A673 (cell line): ENCODE measurements at regions not wholly inside any gene's neighbourhood (a gene's known extent, or its start where the extent isn't known, plus 50 kb on each side); places are given as distances from the start of the nearest gene placed in this dataset.

Experiments used
- EZH2 ChIP-seq: fragments of 200-600 bp; sonication (generic); IDR thresholded peaks from 2 replicates; pipeline ENCODE4 v1.6.1; 2017; ENCODE audit warnings: borderline replicate concordance, low read depth, mild to moderate bottlenecking, mixed read lengths, antibody characterized with exemption, low read length; ENCODE audit not compliant: poor library complexity, severe bottlenecking
- TF ChIP-seq, protein P1 (sequence below): fragments of 300-800, 200-600 bp; sonication (generic); conservative IDR thresholded peaks from 2 replicates; pipeline ENCODE4 v1.5.1; 2017; ENCODE audit warnings: low read depth, mild to moderate bottlenecking, antibody characterized with exemption, low read length, moderate library complexity, mixed read lengths

DNA sequence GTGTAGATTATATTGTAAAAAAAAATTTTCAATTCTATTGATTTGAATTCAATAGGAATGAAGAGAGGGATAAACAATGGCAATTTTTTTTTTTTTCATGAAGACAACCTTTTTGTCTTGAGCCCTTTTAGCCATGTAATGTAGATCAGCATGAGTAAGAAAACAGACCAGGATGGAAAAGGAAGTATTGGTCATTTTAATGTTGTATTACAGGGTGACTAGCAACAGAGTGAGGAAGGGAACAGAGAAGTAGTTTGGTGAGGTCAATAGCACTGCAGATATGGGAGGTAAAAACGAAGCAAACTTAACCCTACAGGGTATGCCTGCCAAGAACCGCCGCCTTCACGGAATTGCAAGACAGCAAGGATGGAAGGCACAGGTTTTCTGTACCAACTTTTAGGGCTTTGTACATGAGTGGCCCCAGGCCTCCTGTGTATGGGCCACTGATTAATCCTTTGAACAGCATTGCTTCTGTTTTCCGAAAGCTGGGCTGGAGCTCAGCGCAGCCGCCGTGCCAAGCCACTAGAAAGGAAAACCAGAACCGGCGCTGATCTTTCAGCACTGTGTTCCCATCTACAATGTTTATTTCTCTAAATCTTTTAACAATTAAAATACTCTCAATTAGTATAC, 383.7 kb downstream of the CENPW start:
- TF ChIP-seq, protein P1, sequence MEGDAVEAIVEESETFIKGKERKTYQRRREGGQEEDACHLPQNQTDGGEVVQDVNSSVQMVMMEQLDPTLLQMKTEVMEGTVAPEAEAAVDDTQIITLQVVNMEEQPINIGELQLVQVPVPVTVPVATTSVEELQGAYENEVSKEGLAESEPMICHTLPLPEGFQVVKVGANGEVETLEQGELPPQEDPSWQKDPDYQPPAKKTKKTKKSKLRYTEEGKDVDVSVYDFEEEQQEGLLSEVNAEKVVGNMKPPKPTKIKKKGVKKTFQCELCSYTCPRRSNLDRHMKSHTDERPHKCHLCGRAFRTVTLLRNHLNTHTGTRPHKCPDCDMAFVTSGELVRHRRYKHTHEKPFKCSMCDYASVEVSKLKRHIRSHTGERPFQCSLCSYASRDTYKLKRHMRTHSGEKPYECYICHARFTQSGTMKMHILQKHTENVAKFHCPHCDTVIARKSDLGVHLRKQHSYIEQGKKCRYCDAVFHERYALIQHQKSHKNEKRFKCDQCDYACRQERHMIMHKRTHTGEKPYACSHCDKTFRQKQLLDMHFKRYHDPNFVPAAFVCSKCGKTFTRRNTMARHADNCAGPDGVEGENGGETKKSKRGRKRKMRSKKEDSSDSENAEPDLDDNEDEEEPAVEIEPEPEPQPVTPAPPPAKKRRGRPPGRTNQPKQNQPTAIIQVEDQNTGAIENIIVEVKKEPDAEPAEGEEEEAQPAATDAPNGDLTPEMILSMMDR: no peak
- TF ChIP-seq EZH2: no peak
